ENCODE measurements at regions not wholly inside any gene's neighbourhood (a gene's known extent, or its start where the extent isn't known, plus 50 kb on each side); places are given as distances from the start of the nearest gene placed in this dataset.

GRCh38 chr19:27796540-27796939, 1416.4 kb downstream of the UQCRFS1 start:
- TF ChIP-seq POLR2AphosphoS5 (IDR thresholded peaks at IDR 0.05) (no peak), POLR2A (IDR thresholded peaks at IDR 0.05) (no peak), CTCF (IDR thresholded peaks at IDR 0.05) (no peak), EP300 (IDR thresholded peaks at IDR 0.05) (no peak)
- DNase-seq, result no peak
- H3K27me3 ChIP-seq, result no peaks in the 10 kb centered on the region
- no peaks in the 10 kb centered on the region for H3K9me3 ChIP-seq
- peaks cover 0 to 31% (median 24%) of the 10 kb centered on the region in 4 donors for H3K4me1 ChIP-seq
- H3K27ac ChIP-seq, result no peak overlapping the region
- WGBS, 2 donors, result 90 to 97% methylated on average over 1 of the region's 1 CpG
- no peak overlapping the region for H3K4me3 ChIP-seq
- H3K36me3 ChIP-seq, result no peaks in the 10 kb centered on the region
- intact Hi-C loops (cut with DNase I), result no loop called here

GRCh38 chr19:27796073-27796472, 1416.9 kb downstream of the UQCRFS1 start:
- H3K4me1 ChIP-seq, result peaks cover 0 to 36% (median 26%) of the 10 kb centered on the region in 4 donors
- TF ChIP-seq CTCF (IDR thresholded peaks at IDR 0.05) (no peak), EP300 (IDR thresholded peaks at IDR 0.05) (no peak)
- intact Hi-C loops (cut with DNase I), result no loop called here
- H3K27ac ChIP-seq, result no peak overlapping the region
- 48% methylated on average over 2 of the region's 2 CpGs for WGBS, 2 donors
- DNase-seq, result no peak
- H3K36me3 ChIP-seq, result no peaks in the 10 kb centered on the region
- no peaks in the 10 kb centered on the region for H3K27me3 ChIP-seq
- H3K9me3 ChIP-seq, result no peaks in the 10 kb centered on the region
- no peak overlapping the region for H3K4me3 ChIP-seq

- intact Hi-C loops (cut with DNase I), result no loop called here
- no peak for TF ChIP-seq CTCF (IDR thresholded peaks at IDR 0.05)
- no peak for TF ChIP-seq POLR2A (IDR thresholded peaks at IDR 0.05)
- TF ChIP-seq EP300 (IDR thresholded peaks at IDR 0.05), result no peak
- no peak for TF ChIP-seq POLR2AphosphoS5 (IDR thresholded peaks at IDR 0.05)
- Histone ChIP-seq H3K27me3 (no peaks in the 10 kb centered on the region), H3K4me1 (peaks cover 0 to 38% (median 27%) of the 10 kb centered on the region in 4 donors), H3K9me3 (no peaks in the 10 kb centered on the region), H3K27ac (no peak overlapping the region), H3K36me3 (no peaks in the 10 kb centered on the region), H3K4me3 (no peak overlapping the region)
- WGBS, 2 donors, result 98 to 99% methylated on average over 2 of the region's 2 CpGs
- DNase-seq, result no peak
Measured at GRCh38 chr19:27795369-27795768, 1417.6 kb downstream of the UQCRFS1 start.

GRCh38 chr19:27794494-27795042, 1418.4 kb downstream of the UQCRFS1 start:
- Histone ChIP-seq H3K4me1 (peaks cover 0 to 38% (median 27%) of the 10 kb centered on the region in 4 donors), H3K36me3 (no peaks in the 10 kb centered on the region), H3K27ac (peak overlapping the region; percentile 83 to 93 (median 88)), H3K27me3 (no peaks in the 10 kb centered on the region), H3K4me3 (peak overlapping the region; percentile 61 to 85 (median 64)), H3K9me3 (no peaks in the 10 kb centered on the region)
- TF ChIP-seq POLR2A (IDR thresholded peaks at IDR 0.05), result no peak
- no peak for TF ChIP-seq CTCF (IDR thresholded peaks at IDR 0.05)
- TF ChIP-seq EP300 (IDR thresholded peaks at IDR 0.05), result no peak
- no peak for DNase-seq
- intact Hi-C loops (cut with DNase I), result loop anchor here (5.0 kb wide), 1 partner anchor 1418 kb away; the partner anchor contains the start of gene UQCRFS1
- 16 to 31% methylated on average over 15 of the region's 15 CpGs for WGBS, 2 donors

Measured in sigmoid colon (tissue), 6 donors.